GM12865 (cell line): ENCODE measurements at regions not wholly inside any gene's neighbourhood (a gene's known extent, or its start where the extent isn't known, plus 50 kb on each side); places are given as distances from the start of the nearest gene placed in this dataset.

Source experiments
- DNase-seq: peaks from one replicate; pipeline ENCODE4 v3.0.0; 2010; ENCODE audit warnings: low read depth
- H3K4me3 ChIP-seq: 2 replicates; pipeline ENCODE4 v1.5.1; 2011; ENCODE audit warnings: mild to moderate bottlenecking, low read depth, low read length, control low read depth
- CTCF ChIP-seq: IDR thresholded peaks from 2 replicates; pipeline ENCODE4 v1.5.1; 2011; ENCODE audit warnings: low read length, control low read depth, low read depth, inconsistent platforms; ENCODE audit not compliant: insufficient read depth; ENCODE audit errors: missing control alignments

- no peak overlapping the region for H3K4me3 ChIP-seq
- no peak for TF ChIP-seq CTCF
- no peak for DNase-seq
These were observed 366.0 kb downstream of the HTR1A start for GRCh38 chr5:63596254-63596653.

- DNase-seq = no peak
- no peak overlapping the region for H3K4me3 ChIP-seq
- no peak for TF ChIP-seq CTCF
These were observed 388.9 kb downstream of the HTR1A start for GRCh38 chr5:63573380-63573779.

GRCh38 chr5:63572740-63573139 lies 389.5 kb downstream of the HTR1A start:
- no peak overlapping the region for H3K4me3 ChIP-seq
- TF ChIP-seq CTCF = no peak
- DNase-seq = no peak

- DNase-seq = no peak
- no peak for TF ChIP-seq CTCF
- no peak overlapping the region for H3K4me3 ChIP-seq
These were observed 391.5 kb downstream of the HTR1A start for GRCh38 chr5:63570752-63571151.

- TF ChIP-seq CTCF = no peak
- no peak for DNase-seq
- no peak overlapping the region for H3K4me3 ChIP-seq
These were observed 397.5 kb downstream of the HTR1A start for GRCh38 chr5:63564789-63565188.

GRCh38 chr5:63563008-63563917 lies 399.0 kb downstream of the HTR1A start:
- no peak for TF ChIP-seq CTCF
- DNase-seq = no peak
- H3K4me3 ChIP-seq = no peak overlapping the region

- no peak for TF ChIP-seq CTCF
- H3K4me3 ChIP-seq = no peak overlapping the region
- no peak for DNase-seq
These were observed 406.4 kb downstream of the HTR1A start for GRCh38 chr5:63555874-63556273.
